Memory B cell (primary cell): ENCODE measurements at regions not wholly inside any gene's neighbourhood (a gene's known extent, or its start where the extent isn't known, plus 50 kb on each side); places are given as distances from the start of the nearest gene placed in this dataset.
A peak's percentile ranks its signal among the peaks of the same experiment; 100 is the strongest.
"Not testable (repeated sequence)": the region's sequence is repeated elsewhere in the genome, so short reads cannot be mapped to it uniquely, and the experiment has no call there.

Experiments used
- ATAC-seq: fragments of 150-1000 bp; cut with Tn5 transposase; 2 replicates; pipeline ENCODE4 v1.10.0; 2021; ENCODE audit warnings: low read depth, mild to moderate bottlenecking, moderate library complexity
- DNase-seq, 2 donors: peaks; one replicate each; pipeline ENCODE4 v3.0.0; 2022; ENCODE audit warnings: low spot score in 2 of 2
- H3K27ac Mint-ChIP-seq: one replicate; pipeline ENCODE4 v1.8.0; 2022; ENCODE audit warnings: mild to moderate bottlenecking, moderate library complexity, mixed read lengths
- H3K27me3 Mint-ChIP-seq: one replicate; pipeline ENCODE4 v1.8.0; 2022; ENCODE audit warnings: mixed read lengths
- H3K36me3 Mint-ChIP-seq: one replicate; pipeline ENCODE4 v1.8.0; 2022; ENCODE audit warnings: mild to moderate bottlenecking, mixed read lengths
- H3K4me1 Mint-ChIP-seq: one replicate; pipeline ENCODE4 v1.8.0; 2022; ENCODE audit warnings: mixed read lengths
- H3K4me3 Mint-ChIP-seq: one replicate; pipeline ENCODE4 v1.8.0; 2022; ENCODE audit warnings: mild to moderate bottlenecking, moderate library complexity, mixed read lengths
- H3K9me3 Mint-ChIP-seq: one replicate; pipeline ENCODE4 v1.8.0; 2022; ENCODE audit warnings: mixed read lengths

GRCh38 chr20:29752644-29753425, 1504.6 kb upstream of the DEFB115 start:
- not testable (repeated sequence) for H3K27ac Mint-ChIP-seq, ATAC-seq, DNase-seq, H3K36me3 Mint-ChIP-seq
- H3K9me3 Mint-ChIP-seq = peaks cover 12% of the 10 kb centered on the region
- peak overlapping the region; percentile 63 for H3K4me3 Mint-ChIP-seq
- peaks cover 23% of the 10 kb centered on the region for H3K27me3 Mint-ChIP-seq
- peaks cover 16% of the 10 kb centered on the region for H3K4me1 Mint-ChIP-seq

GRCh38 chr20:29753426-29753746, 1504.1 kb upstream of the DEFB115 start:
- not testable (repeated sequence) for ATAC-seq, DNase-seq, H3K27ac Mint-ChIP-seq, H3K36me3 Mint-ChIP-seq
- Mint-ChIP-seq H3K4me1 (peaks cover 16% of the 10 kb centered on the region), H3K9me3 (peaks cover 12% of the 10 kb centered on the region), H3K27me3 (peaks cover 23% of the 10 kb centered on the region), H3K4me3 (peak overlapping the region; percentile 60)

- ATAC-seq, DNase-seq, H3K27ac Mint-ChIP-seq, H3K36me3 Mint-ChIP-seq, H3K4me3 Mint-ChIP-seq: not testable (repeated sequence)
- Mint-ChIP-seq H3K4me1 (peaks cover 16% of the 10 kb centered on the region), H3K9me3 (peaks cover 12% of the 10 kb centered on the region), H3K27me3 (peaks cover 23% of the 10 kb centered on the region)
Observed at GRCh38 chr20:29753879-29754278, 1503.6 kb upstream of the DEFB115 start.

- Mint-ChIP-seq H3K4me1 (peaks cover 16% of the 10 kb centered on the region), H3K9me3 (peaks cover 12% of the 10 kb centered on the region), H3K27me3 (peaks cover 23% of the 10 kb centered on the region)
- H3K4me3 Mint-ChIP-seq, H3K36me3 Mint-ChIP-seq, ATAC-seq, H3K27ac Mint-ChIP-seq, DNase-seq: not testable (repeated sequence)
Observed at GRCh38 chr20:29755854-29756498, 1501.5 kb upstream of the DEFB115 start.

GRCh38 chr20:29756664-29757063, 1500.8 kb upstream of the DEFB115 start:
- no peaks in the 10 kb centered on the region for H3K36me3 Mint-ChIP-seq
- peaks cover 19% of the 10 kb centered on the region for H3K27me3 Mint-ChIP-seq
- H3K9me3 Mint-ChIP-seq = peaks cover 7% of the 10 kb centered on the region
- ATAC-seq = no peak
- peaks cover 12% of the 10 kb centered on the region for H3K4me1 Mint-ChIP-seq
- no peak for DNase-seq
- no peak overlapping the region for H3K27ac Mint-ChIP-seq
- no peak overlapping the region for H3K4me3 Mint-ChIP-seq

GRCh38 chr20:29761621-29762385, 1495.7 kb upstream of the DEFB115 start:
- not testable (repeated sequence) for H3K27ac Mint-ChIP-seq, H3K36me3 Mint-ChIP-seq, H3K9me3 Mint-ChIP-seq, H3K27me3 Mint-ChIP-seq, DNase-seq, ATAC-seq, H3K4me1 Mint-ChIP-seq, H3K4me3 Mint-ChIP-seq

- Mint-ChIP-seq H3K27me3 (peaks cover 8% of the 10 kb centered on the region), H3K9me3 (peaks cover 2% of the 10 kb centered on the region), H3K27ac (no peak overlapping the region), H3K4me3 (no peak overlapping the region), H3K4me1 (peaks cover 3% of the 10 kb centered on the region), H3K36me3 (no peaks in the 10 kb centered on the region)
- ATAC-seq = no peak
- no peak for DNase-seq
Observed at GRCh38 chr20:29762620-29763019, 1494.8 kb upstream of the DEFB115 start.

GRCh38 chr20:29763821-29764511, 1493.5 kb upstream of the DEFB115 start:
- Mint-ChIP-seq H3K36me3 (no peaks in the 10 kb centered on the region), H3K27ac (no peak overlapping the region), H3K9me3 (peaks cover 2% of the 10 kb centered on the region), H3K4me1 (peaks cover 3% of the 10 kb centered on the region), H3K4me3 (peak overlapping the region; percentile 1), H3K27me3 (peaks cover 8% of the 10 kb centered on the region)
- no peak for DNase-seq
- ATAC-seq = no peak

GRCh38 chr20:29764922-29765610, 1492.4 kb upstream of the DEFB115 start:
- not testable (repeated sequence) for H3K4me1 Mint-ChIP-seq, H3K36me3 Mint-ChIP-seq, H3K27me3 Mint-ChIP-seq, ATAC-seq, H3K27ac Mint-ChIP-seq, H3K9me3 Mint-ChIP-seq
- peak in 1 of 2 donors; percentile 42 for DNase-seq
- peak overlapping the region; percentile 64 for H3K4me3 Mint-ChIP-seq

GRCh38 chr20:29778033-29778432, 1479.4 kb upstream of the DEFB115 start:
- H3K36me3 Mint-ChIP-seq, H3K27ac Mint-ChIP-seq, DNase-seq, ATAC-seq, H3K27me3 Mint-ChIP-seq, H3K9me3 Mint-ChIP-seq, H3K4me1 Mint-ChIP-seq, H3K4me3 Mint-ChIP-seq: not testable (repeated sequence)

GRCh38 chr20:29781217-29781616, 1476.2 kb upstream of the DEFB115 start:
- not testable (repeated sequence) for H3K36me3 Mint-ChIP-seq, DNase-seq, H3K4me3 Mint-ChIP-seq, H3K9me3 Mint-ChIP-seq, H3K27me3 Mint-ChIP-seq, H3K27ac Mint-ChIP-seq, H3K4me1 Mint-ChIP-seq, ATAC-seq

GRCh38 chr20:29781891-29782290, 1475.6 kb upstream of the DEFB115 start:
- H3K4me1 Mint-ChIP-seq, H3K4me3 Mint-ChIP-seq, H3K9me3 Mint-ChIP-seq, H3K27me3 Mint-ChIP-seq, ATAC-seq, H3K27ac Mint-ChIP-seq, H3K36me3 Mint-ChIP-seq, DNase-seq: not testable (repeated sequence)

- not testable (repeated sequence) for ATAC-seq, H3K4me1 Mint-ChIP-seq, H3K36me3 Mint-ChIP-seq, H3K27ac Mint-ChIP-seq, DNase-seq, H3K4me3 Mint-ChIP-seq, H3K9me3 Mint-ChIP-seq, H3K27me3 Mint-ChIP-seq
Observed at GRCh38 chr20:29787456-29787855, 1470.0 kb upstream of the DEFB115 start.
